NCI-H2227 treated with DMSO at 0.1 percent for 48 hours (cell line): ENCODE measurements at regions not wholly inside any gene's neighbourhood (a gene's known extent, or its start where the extent isn't known, plus 50 kb on each side); places are given as distances from the start of the nearest gene placed in this dataset.

Source experiments
- DNase-seq: peaks from one replicate; lab custom pipeline; 2025; lab: John Stamatoyannopoulos, UW

DNA sequence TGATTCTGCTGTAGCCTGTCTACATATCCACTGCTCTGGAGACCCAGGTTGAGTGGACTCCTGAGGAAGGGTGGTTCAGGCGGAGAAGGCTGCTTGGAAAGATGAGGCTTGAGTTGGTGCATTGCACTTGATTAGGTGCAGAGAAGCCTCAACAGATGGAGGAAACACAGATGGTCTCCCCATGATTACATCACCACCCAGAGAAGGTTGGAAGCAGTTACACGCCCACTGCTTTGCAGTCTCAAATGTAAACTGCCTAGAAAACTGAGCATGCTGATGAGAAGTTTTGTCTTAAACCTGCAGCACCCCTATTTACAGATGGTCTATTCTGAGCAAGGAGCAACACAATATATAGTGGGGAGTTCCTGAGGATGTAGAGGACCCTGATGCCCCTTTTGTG lies 266.6 kb downstream of the PIK3R1 start:
- no peak for DNase-seq

DNA sequence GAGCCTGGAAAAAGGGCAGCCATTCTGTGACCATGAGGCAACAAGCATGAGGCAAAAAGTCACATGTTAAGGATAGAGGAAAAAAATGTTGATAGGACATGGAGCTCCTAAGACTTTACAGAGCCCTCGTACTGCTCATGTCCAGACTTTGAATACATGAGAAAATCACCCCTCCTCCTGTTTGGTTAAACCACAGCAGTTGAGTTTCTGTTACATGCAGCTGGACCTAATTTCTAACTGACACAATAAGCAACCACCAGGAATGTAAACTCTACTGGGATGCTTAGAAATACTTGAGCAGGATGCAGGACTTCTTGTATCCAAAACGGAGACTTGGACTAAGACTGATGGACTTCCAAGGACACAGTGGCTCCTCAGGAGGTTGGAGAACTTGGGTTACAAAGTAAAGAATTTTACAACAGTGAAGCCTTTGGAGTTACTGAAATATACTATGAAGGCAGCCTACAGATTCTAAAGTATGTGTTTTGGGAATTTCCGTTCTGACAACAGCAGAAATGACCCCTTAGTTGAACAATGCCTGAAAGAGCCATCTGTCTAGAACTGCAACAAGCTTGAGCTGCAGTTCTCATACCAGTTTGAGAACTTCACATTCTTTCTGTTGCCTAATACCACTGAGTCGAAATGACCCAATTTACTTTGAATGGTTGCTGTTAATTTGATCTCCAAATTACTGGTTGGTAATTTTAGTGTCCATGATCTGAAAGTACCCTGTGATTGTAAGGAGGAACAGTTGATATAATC lies 268.9 kb downstream of the PIK3R1 start:
- no peak for DNase-seq

DNA sequence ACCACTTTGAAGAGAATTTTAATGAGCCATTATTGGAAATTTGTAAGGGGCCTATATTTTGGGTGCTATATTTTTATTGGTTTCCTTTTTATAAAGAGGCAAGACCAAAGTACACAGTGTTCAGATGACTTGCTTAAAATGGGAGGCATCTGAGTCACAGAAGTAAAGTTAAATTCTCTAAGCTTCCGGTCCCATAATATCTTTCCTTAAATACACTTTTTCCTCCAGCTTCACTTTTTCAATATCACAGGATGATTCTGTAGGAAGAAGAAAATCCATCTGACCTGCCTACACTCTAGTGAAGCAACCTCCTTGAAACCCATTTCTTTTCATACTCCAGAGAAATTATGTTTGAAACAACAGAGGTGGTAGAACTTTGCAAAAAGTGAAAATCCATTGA lies 274.0 kb downstream of the PIK3R1 start:
- no peak for DNase-seq

DNA sequence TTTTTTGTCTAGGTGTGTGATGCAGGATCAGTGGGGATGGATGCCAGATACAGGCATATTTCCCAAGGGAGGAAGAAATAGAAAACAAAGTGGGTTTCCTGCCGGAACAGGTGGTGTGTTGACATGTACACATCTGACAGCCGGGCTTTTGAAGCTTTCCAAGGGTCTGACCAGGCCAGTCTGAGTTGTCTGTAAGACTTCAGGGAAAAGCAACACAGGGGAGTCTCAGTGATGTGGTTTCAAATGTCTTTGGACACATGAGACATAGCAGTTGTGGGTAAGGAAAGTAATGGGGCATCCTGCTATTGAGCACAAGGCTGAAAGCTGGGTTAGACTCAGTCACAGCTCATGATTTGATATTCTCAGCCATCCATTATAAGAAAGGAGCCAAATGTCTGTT lies 274.9 kb downstream of the PIK3R1 start:
- no peak for DNase-seq

DNA sequence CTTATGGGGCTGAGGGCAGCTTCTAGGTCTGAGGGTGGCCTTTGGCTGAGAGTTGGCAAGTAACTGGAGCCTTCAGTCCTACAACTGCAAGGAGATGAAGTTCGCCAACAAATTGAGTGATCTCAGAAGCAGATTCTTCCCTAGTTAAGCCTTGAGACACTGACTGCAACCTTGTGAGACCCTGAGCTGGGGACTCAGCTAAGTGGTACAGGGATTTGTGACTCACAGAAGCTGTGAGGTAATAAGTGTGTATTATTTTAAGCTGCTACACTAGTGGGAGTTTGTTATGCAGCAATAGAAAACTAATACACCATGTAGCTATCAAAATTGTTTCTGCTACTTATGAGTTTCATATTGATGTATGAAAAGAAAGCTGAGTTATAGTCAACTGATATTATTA lies 279.2 kb downstream of the PIK3R1 start:
- no peak for DNase-seq

DNA sequence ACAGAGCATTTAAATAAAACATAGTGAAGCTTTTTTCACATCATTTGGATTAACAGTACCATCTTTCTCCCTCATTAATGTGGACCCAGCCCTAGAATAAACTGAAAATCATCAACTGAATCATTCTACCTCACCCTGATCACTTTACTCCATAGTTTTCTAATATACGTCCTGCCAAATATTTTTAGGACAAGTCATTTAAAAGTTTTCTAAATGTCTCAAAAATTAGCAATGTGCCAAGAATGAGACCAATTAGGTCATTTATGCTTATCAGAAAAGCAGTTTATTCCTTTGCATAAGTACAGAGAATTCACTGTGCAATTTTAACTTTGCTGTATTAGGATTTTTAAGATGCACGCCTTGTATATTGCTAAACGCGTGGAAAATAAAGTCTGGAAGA lies 284.4 kb downstream of the PIK3R1 start:
- no peak for DNase-seq

DNA sequence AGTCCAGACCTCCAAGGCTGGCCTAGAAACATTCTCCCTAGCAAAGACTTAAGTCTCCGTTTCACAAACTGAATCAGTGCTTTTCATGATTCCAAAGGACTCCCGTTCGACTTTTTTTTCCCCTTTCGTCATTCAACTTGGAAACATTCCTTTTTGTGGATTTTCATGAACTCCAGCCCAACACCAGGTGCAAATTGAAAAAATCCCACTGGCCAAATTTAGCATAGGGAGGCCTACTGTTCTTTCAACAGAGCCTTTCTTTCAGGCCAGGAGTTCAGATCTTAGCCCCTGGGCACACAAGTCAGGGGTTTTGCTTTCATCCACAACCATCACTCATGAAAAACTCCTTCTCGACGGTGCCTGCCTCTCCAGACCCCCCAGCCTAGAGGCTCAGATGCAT lies 285.3 kb downstream of the PIK3R1 start:
- DNase-seq: no peak

DNA sequence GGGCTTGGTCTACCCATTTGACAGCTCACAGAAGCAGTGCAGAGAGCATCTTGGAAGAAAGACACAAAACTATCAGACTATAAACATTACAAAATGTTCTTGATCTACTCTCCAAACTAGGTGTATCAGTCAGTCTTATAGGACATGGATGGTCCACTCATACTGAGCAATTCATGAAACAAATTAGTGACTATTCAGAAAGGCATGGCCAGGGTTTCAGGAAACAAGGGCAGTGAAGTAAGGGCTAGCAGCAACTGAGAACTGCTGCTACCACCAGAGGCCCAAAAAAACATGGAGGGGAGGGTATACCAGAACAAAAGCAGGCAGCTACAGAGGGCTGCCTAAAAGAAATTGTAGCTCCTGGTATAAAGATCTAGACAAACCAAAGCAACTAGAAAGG lies 287.0 kb downstream of the PIK3R1 start:
- DNase-seq: no peak

DNA sequence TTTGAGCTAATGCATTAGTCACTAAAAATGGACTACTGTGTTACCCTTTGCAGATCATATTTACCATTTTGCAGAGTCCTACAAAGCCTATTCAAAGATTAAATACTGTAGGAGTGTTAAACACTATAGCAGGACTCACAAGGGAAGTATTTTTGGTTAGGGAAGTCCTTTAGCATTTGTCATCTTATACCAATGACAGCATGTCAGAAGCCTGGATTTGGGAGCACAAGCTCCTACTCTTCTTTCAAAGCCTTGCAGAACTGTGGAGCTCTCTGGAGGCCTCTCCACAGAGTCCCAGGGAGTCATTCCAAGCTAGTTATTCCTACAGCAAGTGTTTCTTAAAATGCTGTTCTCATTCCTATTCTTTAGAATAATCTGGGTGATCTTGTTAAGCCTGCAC lies 288.8 kb downstream of the PIK3R1 start:
- DNase-seq: no peak

DNA sequence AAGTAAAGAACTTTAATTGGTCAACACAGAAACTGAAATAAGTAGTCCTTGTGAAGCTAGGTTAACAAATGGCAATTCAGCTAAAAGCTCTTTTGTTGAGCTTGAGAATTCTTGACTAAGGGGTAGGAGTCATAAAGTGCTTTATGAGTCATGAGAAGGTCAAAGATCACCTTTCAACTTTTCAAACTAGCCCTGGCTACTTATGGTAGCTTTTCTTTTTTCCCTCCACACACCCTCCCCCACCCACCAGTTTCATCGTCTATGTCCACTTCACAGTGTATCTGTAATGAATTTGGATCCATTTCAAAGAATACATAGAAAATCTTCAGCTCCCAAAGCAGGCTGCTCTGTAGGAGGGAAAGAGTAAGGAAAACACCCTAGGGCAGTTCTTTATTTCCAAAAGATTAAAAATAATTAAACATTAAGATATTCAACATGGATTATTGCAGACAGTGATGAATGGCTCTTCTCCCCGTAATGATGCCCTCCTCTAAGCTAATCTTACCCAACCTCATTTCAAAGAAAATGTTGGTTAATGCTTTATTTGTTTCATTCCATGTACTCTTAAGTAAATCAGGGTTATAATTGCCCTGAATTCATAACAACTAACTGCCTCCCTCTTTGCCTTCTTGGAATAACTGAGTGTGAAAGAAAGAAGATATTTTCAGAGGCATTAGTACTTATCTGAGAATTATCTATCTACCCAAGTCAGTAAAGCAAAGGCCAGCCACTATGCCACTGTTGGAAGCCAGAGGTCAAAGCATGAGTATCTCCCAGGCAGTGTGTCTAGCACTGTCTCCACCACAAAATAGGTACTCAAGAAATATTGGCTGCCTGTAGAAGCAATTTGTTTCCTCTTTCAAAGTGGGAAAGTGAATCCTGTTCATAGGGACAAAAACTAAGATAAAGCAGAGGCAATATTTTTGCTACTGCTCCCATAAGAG lies 290.6 kb downstream of the PIK3R1 start:
- no peak for DNase-seq

DNA sequence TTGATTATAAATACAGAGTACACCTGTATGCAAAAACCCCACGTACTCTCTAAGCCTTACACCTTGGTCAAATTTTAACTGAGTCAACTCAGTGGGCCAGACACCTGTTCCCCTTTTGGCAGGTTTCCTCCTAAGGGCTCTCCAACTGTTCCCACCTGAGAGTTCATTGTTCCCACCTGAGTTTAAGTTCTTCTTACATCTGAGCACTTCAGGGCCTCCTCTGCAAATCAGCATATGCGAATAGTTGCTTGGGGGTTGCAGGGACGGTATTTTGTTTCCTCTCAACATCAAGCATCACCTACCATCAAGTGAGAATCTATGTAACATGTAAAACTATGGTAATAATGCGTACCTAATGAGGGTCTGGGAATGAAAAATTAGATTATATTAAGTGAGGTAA lies 300.0 kb downstream of the PIK3R1 start:
- DNase-seq: no peak

DNA sequence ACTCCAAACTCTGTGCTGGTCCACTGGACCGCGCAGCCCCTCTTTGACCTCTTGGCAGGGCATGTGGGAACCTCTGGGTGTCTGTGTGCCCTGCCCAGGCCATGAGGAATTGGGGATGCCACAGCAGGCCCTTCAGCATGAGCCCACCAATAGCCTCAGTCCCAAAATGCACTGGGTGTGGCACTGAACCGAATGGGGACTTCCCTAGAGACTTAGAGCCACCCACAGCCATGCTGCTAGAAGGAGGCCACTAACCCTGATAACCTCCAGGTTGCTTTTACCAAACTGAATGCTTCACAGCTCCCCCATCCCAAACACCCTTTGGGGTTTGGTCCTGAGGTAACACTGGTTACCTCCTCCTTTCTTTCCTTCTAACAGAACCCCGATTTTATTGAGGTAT lies 302.7 kb downstream of the PIK3R1 start:
- no peak for DNase-seq

DNA sequence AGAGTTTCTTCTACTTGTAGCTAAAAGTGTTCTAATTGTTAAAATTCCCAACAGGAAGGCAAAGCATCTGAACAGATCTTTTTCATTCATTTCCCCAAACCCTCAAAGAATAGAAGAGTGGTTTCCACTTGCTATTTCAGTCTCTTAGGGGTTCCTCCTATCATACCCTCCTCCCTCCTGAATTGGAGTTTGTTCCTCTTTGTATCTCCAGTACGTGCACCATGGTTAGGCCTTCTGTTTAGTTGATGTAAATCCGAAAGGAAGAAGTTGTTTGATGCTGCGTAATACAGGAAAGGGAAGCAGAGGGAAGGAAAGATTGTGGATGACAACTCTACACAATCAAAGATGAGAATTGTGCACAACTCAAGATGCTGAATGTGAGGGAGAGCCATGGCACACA lies 303.6 kb downstream of the PIK3R1 start:
- DNase-seq: no peak

DNA sequence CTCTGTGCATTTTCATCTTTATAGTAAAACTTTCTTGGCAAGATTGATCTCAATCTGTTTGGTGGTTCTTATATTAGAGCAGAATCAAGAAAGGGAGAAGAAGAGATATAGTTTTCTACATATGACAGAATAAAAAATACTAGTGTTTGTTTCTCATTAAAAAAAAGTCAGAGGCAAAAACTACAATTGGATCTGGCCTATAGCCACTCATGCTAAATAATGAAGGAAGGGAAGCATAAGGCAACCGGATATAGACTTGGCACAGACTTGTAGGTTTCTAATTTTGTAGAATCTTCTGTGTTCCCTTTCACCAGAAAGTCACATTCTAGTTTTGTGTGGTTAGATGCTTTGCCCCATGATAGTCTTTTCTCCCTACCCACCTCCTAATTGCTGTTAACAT lies 306.2 kb downstream of the PIK3R1 start:
- DNase-seq: no peak

DNA sequence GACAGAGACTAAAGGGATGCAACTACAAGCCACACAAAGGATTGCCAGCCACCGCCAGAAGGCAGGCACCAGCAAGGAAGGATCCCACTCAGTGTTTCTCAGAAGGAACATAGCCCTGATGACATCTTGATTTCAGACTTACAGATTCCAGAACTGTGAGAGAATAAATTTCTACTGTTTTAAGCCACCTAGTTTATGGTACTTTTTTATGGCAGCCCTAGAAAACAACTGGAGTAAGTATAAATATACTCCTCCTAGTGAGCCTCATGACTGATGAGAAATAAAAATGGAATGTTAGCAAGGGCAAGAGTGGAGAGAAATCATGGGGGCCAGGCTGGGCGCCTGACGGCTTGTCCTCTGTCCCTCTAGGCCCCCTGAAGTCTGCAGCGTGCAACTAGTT lies 307.3 kb downstream of the PIK3R1 start:
- DNase-seq: no peak

DNA sequence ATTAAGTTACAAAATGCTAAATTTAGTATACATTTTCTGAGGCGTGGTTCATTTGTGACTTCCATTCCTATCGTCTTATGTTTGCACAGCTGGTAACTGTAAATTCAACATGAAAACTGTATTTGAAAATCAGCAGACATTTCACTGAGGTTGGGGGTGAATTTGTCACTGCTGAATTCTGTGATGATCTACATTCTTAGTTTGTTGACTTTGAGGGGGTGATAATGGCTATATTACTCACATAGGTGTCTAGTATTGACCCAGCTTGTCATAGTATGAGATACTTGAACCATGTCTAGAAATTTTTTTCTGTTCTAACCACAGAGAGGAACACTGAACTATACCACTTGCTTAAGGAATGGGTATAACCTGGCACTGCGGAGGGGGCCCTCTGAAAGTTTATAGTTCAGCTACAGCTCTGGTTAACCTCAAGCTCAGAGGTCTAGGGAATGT lies 313.3 kb downstream of the PIK3R1 start:
- DNase-seq: no peak

DNA sequence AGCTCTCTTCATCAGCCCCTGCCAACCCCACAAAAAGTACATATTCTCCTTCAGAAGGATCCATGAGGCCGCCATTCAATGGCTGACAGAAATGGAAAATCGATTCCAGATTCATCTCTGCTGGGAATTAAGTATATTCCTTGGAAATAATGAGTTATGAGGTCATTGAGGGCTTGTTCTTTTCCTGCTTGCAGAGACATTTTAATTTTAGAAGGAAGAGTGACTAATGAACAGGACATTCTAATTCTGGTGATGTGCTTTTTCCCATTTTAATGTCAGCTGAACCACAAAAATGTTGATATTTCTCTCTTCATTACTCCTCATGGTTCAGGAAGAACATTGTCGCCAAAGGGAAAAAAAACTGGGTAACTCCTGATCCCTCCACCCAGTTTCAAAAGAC lies 314.0 kb downstream of the PIK3R1 start:
- no peak for DNase-seq

DNA sequence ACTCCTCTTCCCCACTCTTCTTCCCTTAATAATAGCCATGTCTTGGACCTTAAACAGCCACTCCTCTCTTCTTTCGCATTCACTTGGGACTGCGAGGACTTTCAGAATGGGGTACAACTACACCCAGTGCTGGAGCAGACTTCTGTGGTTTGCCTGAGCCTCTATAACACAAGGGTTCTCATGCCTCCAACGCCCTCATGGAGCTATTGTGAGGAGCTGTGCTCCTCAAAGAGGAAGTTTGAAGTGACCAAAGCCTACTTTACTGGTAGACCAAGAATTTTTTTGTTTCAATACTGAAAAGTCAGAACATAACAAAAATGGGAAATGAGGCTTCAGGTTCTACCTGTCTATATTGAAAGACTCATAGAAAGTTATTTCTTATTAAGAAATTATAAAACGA lies 316.4 kb downstream of the PIK3R1 start:
- DNase-seq: no peak

DNA sequence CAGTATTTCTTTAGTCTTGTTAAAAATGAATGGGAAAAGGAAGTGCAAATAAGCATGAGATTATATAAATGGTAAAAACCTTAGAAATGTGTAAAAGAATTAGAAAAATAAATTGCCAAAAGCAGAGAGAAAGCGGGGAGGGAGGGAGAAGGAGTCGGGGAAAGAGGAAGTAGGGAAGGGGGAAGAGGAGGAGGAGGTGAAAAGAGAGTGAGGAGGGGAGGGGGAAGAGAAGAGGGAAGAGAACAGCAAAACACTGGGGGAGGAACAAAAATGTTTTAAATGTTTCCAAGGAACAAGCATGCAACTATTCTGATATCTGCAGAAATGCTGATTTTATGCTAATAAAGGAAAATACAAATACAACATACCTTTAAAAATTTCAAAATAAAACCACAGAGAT lies 317.5 kb downstream of the PIK3R1 start:
- DNase-seq: no peak

DNA sequence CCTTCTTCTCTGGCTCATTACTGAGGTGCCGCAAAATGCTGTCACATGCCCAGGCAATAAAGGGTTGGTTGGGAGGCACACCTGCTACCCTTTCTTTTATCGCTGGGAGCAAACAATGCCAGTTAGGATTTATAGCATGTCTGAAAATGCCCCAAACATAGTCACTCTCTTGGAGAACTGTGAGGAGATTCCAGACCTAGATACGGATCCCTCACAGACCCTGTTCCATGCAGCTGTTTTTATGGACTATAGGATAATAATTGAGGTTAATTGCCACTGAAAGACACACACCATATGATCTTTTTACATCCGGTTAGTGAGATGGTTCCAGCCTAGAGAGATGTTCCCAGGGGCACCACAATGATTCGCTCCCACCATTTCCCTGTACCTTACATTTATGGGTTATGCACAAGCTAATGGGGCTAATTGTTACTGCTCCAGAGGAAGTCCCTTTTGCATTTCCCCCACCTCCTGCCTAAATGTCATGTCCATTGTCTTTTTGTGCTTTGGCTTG lies 318.1 kb downstream of the PIK3R1 start:
- DNase-seq: peak; percentile 32

DNA sequence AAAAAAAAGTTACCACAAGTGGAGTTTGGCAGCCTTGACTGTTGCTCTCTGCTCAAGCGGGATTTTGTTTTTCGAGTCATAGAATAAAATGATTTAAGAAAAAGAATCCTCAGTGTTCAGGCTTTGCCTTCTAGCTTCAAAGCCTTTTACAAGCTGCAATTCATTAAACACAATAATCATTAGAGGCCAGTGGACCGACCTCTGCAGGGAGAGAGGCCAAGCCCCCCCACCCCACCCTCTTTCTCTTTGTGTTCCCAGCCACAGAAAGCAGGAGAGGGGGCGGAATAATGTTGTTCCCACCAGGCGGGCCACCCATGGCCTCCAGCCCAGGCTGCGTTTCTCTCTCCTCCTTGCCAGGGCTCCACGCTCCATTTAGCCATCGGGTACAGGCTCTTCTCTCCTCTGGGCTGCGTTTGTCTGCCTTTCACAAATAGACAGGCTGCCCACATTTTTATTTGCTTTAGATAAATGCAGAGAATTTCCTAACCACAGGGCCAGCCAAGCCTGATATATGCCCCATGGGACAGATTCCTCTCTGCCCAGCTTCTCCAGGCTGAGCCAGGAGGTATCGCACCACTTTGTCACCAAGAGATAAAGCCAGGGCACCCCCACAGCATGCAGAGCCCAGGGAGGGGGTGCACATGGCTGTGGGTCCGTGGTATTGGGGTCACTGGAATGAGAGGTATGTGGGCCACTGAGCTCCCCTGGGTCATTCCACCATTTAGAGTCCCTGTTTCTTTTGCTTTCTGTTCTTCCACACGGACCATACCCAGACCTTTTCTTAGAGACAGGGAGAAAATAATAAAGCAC lies 318.8 kb downstream of the PIK3R1 start:
- no peak for DNase-seq

DNA sequence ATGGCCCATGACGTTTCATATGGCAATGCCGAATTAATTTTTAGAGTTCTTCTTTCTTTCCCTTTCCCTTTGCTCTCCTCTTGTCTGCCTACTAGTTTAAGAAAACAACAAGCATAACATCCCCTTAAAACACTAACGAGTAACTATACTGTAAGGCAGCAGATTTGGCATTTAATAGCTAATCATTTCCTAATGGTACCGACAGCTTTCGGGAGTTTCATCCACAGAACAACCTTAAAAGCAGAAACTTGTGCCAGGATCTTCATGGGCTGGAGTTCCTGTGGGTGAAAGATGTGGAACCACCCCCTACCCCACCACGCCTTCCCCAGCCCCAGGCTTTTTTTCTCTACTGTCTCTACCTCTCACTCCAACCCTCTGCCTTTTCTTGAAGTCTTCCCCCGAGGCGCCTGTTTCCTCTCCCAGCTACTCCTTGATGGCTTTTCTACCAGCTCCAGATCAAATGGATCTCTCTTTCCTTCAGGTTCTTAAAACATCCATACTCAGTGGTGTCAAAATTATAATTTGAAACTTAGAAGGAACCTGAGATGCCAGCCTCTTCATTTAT lies 319.5 kb downstream of the PIK3R1 start:
- no peak for DNase-seq
